Esophagus (tissue), 2 donors: ENCODE measurements at regions not wholly inside any gene's neighbourhood (a gene's known extent, or its start where the extent isn't known, plus 50 kb on each side); places are given as distances from the start of the nearest gene placed in this dataset.

Experiments
- H3K27ac ChIP-seq, 2 donors: one replicate each; pipeline ENCODE4 v1.5.1; 2013; ENCODE audit warnings: low read depth in 2 of 2, mild to moderate bottlenecking in 2 of 2, inconsistent platforms in 1 of 2, low read length in 1 of 2, moderate library complexity in 1 of 2
- H3K27me3 ChIP-seq, 2 donors: one replicate each; pipeline ENCODE4 v1.6.1; 2013; ENCODE audit warnings: low read length in 2 of 2, control low read depth in 1 of 2, mild to moderate bottlenecking in 1 of 2; ENCODE audit not compliant: insufficient read depth in 2 of 2, control insufficient read depth in 1 of 2
- H3K36me3 ChIP-seq, 2 donors: one replicate each; pipeline ENCODE4 v1.6.1; 2013; ENCODE audit warnings: low read length in 1 of 2; ENCODE audit not compliant: control insufficient read depth in 2 of 2, insufficient read depth in 2 of 2
- H3K4me1 ChIP-seq, 2 donors: one replicate each; pipeline ENCODE4 v1.6.1; 2013; ENCODE audit warnings: low read length in 1 of 2; ENCODE audit not compliant: control insufficient read depth in 2 of 2, insufficient read depth in 2 of 2
- H3K4me3 ChIP-seq, 2 donors: one replicate each; pipeline ENCODE4 v1.5.1; 2013; ENCODE audit warnings: low read length in 2 of 2, mild to moderate bottlenecking in 2 of 2, low read depth in 1 of 2, moderate library complexity in 1 of 2
- H3K9me3 ChIP-seq, 2 donors: one replicate each; pipeline ENCODE4 v1.6.1; 2013; ENCODE audit warnings: mild to moderate bottlenecking in 2 of 2, low read depth in 1 of 2, low read length in 1 of 2, moderate library complexity in 1 of 2; ENCODE audit not compliant: control insufficient read depth in 2 of 2, insufficient read depth in 1 of 2
- WGBS, 2 donors: extraction: QIAGEN DNeasy Blood & Tissue Kit; methylation state at CpG; one replicate each; pipeline ENCODE4 v1.1.7; 2013; 5-methylcytosine and 5-hydroxymethylcytosine counted together
- donor health status: healthy with polysubstance abuse.
- donor health status: Bipolar disorder and iron deficiency.

GRCh38 chr3:102307442-102307841 is 127.4 kb upstream of the ZPLD1 start:
- no peaks in the 10 kb centered on the region for H3K27me3 ChIP-seq
- no peak overlapping the region for H3K27ac ChIP-seq
- H3K4me1 ChIP-seq = no peaks in the 10 kb centered on the region
- no peaks in the 10 kb centered on the region for H3K36me3 ChIP-seq
- WGBS, 2 donors = 68 to 84% methylated on average over 2 of the region's 2 CpGs
- no peak overlapping the region for H3K4me3 ChIP-seq
- peaks cover 0 to 2% of the 10 kb centered on the region in 2 donors for H3K9me3 ChIP-seq

GRCh38 chr3:102329066-102329465 is 105.7 kb upstream of the ZPLD1 start:
- no peak overlapping the region for H3K27ac ChIP-seq
- no peaks in the 10 kb centered on the region for H3K27me3 ChIP-seq
- WGBS, 2 donors = 69 to 78% methylated on average over 1 of the region's 1 CpG

GRCh38 chr3:102329561-102329960 is 105.3 kb upstream of the ZPLD1 start:
- no peaks in the 10 kb centered on the region for H3K9me3 ChIP-seq
- H3K27ac ChIP-seq = no peak overlapping the region
- no peak overlapping the region for H3K4me3 ChIP-seq
- H3K27me3 ChIP-seq = no peaks in the 10 kb centered on the region
- no peaks in the 10 kb centered on the region for H3K36me3 ChIP-seq
- no peaks in the 10 kb centered on the region for H3K4me1 ChIP-seq
- 83 to 87% methylated on average over 1 of the region's 1 CpG for WGBS, 2 donors

More at GRCh38 chr3:102329066-102329465, 105.7 kb upstream of the ZPLD1 start:
- H3K4me3 ChIP-seq = no peak overlapping the region
- no peaks in the 10 kb centered on the region for H3K36me3 ChIP-seq
- H3K4me1 ChIP-seq = no peaks in the 10 kb centered on the region
- no peaks in the 10 kb centered on the region for H3K9me3 ChIP-seq

GRCh38 chr3:102332205-102332604 is 102.6 kb upstream of the ZPLD1 start:
- Histone ChIP-seq H3K4me3 (no peak overlapping the region), H3K27me3 (no peaks in the 10 kb centered on the region), H3K9me3 (no peaks in the 10 kb centered on the region), H3K27ac (no peak overlapping the region), H3K4me1 (no peaks in the 10 kb centered on the region), H3K36me3 (no peaks in the 10 kb centered on the region)
- 91 to 98% methylated on average over 1 of the region's 1 CpG for WGBS, 2 donors

GRCh38 chr3:102332934-102333333 is 101.9 kb upstream of the ZPLD1 start:
- no peaks in the 10 kb centered on the region for H3K4me1 ChIP-seq
- no peaks in the 10 kb centered on the region for H3K9me3 ChIP-seq
- no peaks in the 10 kb centered on the region for H3K36me3 ChIP-seq
- no peaks in the 10 kb centered on the region for H3K27me3 ChIP-seq
- no peak overlapping the region for H3K4me3 ChIP-seq
- H3K27ac ChIP-seq = no peak overlapping the region

- no peak overlapping the region for H3K4me3 ChIP-seq
- no peaks in the 10 kb centered on the region for H3K9me3 ChIP-seq
- H3K36me3 ChIP-seq = no peaks in the 10 kb centered on the region
- H3K4me1 ChIP-seq = no peaks in the 10 kb centered on the region
- H3K27me3 ChIP-seq = no peaks in the 10 kb centered on the region
- H3K27ac ChIP-seq = no peak overlapping the region
- 70 to 74% methylated on average over 3 of the region's 3 CpGs for WGBS, 2 donors
Measured at GRCh38 chr3:102336130-102336529, 98.7 kb upstream of the ZPLD1 start.

GRCh38 chr3:102339671-102340070 is 95.1 kb upstream of the ZPLD1 start:
- Histone ChIP-seq H3K4me1 (no peaks in the 10 kb centered on the region), H3K27me3 (no peaks in the 10 kb centered on the region), H3K27ac (no peak overlapping the region), H3K4me3 (no peak overlapping the region), H3K9me3 (no peaks in the 10 kb centered on the region), H3K36me3 (no peaks in the 10 kb centered on the region)
- WGBS, 2 donors = 91 to 93% methylated on average over 2 of the region's 2 CpGs

GRCh38 chr3:102346897-102347296 is 87.9 kb upstream of the ZPLD1 start:
- Histone ChIP-seq H3K4me3 (no peak overlapping the region), H3K36me3 (no peaks in the 10 kb centered on the region), H3K27ac (no peak overlapping the region), H3K27me3 (no peaks in the 10 kb centered on the region), H3K9me3 (no peaks in the 10 kb centered on the region), H3K4me1 (no peaks in the 10 kb centered on the region)

- Histone ChIP-seq H3K4me1 (no peaks in the 10 kb centered on the region), H3K4me3 (no peak overlapping the region), H3K9me3 (no peaks in the 10 kb centered on the region), H3K27me3 (no peaks in the 10 kb centered on the region), H3K36me3 (no peaks in the 10 kb centered on the region), H3K27ac (no peak overlapping the region)
- WGBS, 2 donors = 74 to 78% methylated on average over 2 of the region's 2 CpGs
Measured at GRCh38 chr3:102348904-102349303, 85.9 kb upstream of the ZPLD1 start.

GRCh38 chr3:102353148-102353547 is 81.7 kb upstream of the ZPLD1 start:
- WGBS, 2 donors = 75 to 82% methylated on average over 4 of the region's 4 CpGs
- Histone ChIP-seq H3K4me1 (no peaks in the 10 kb centered on the region), H3K9me3 (no peaks in the 10 kb centered on the region), H3K4me3 (no peak overlapping the region), H3K36me3 (no peaks in the 10 kb centered on the region), H3K27me3 (no peaks in the 10 kb centered on the region), H3K27ac (no peak overlapping the region)
